GM23248 (cell line): ENCODE measurements at regions not wholly inside any gene's neighbourhood (a gene's known extent, or its start where the extent isn't known, plus 50 kb on each side); places are given as distances from the start of the nearest gene placed in this dataset.

Experiments
- EZH2 ChIP-seq: fragments of 200-600 bp; sonication (generic); IDR thresholded peaks from 2 replicates; pipeline ENCODE4 v1.6.1; 2018; ENCODE audit warnings: antibody characterized with exemption, mild to moderate bottlenecking; ENCODE audit not compliant: insufficient read depth, poor library complexity, severe bottlenecking
- EZH2phosphoT487 ChIP-seq: fragments of 200-600 bp; sonication (generic); IDR thresholded peaks from 2 replicates; pipeline ENCODE4 v1.6.1; 2018; ENCODE audit warnings: antibody characterized with exemption, moderate library complexity, mild to moderate bottlenecking, low read depth; ENCODE audit not compliant: insufficient read depth

DNA sequence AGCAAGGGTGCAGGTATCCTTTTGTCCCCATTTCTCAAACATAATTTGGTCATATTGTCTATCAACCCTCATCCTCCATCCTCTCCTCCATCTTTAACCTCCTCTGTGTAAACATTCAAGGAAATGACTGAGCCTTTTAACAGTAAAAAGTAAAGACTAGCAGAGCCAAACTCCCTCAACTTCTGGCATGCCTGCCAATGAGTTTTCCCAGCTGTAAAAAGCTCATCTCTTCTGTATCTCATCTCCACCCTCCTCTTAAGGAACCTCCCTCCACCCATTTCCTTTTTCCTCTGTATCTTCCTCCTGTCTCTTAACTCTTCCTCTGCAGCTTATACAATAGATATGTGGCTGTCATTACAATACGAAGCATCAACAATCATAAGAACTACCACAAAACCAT is 76.9 kb upstream of the PSMD7 start:
- TF ChIP-seq EZH2, result no peak
- no peak for TF ChIP-seq EZH2phosphoT487
